ENCODE measurements at regions not wholly inside any gene's neighbourhood (a gene's known extent, or its start where the extent isn't known, plus 50 kb on each side); places are given as distances from the start of the nearest gene placed in this dataset.

DNA sequence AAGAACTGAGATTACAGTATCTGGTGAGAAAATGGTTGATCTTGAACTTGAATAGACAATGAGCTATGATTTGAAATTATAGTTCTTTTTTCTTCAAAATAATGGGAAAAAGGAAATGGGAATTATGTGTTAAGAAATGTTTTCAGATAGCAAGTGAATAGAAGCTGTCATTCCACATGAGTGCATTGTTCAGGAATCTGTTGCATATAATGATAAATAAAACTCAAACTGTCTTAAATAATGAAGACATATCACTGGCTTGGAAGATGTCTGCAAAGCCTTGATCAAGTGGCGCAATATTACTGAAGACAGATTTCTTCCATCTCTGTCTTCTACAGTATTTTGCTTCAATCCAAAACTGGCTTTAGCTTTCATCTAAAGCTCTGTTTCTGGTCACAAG is 479.3 kb upstream of the ZFP42 start:
- H3K4me3 ChIP-seq: no peak overlapping the region
- H3K36me3 ChIP-seq (ENCODE audit: control insufficient read depth in 4 of 4, insufficient read depth in 4 of 4, low read length in 4 of 4): no peaks in the 10 kb centered on the region
- H3K27ac ChIP-seq (ENCODE audit: low read depth in 1 of 2, low read length in 1 of 2): no peak overlapping the region
- TF ChIP-seq, protein P1, sequence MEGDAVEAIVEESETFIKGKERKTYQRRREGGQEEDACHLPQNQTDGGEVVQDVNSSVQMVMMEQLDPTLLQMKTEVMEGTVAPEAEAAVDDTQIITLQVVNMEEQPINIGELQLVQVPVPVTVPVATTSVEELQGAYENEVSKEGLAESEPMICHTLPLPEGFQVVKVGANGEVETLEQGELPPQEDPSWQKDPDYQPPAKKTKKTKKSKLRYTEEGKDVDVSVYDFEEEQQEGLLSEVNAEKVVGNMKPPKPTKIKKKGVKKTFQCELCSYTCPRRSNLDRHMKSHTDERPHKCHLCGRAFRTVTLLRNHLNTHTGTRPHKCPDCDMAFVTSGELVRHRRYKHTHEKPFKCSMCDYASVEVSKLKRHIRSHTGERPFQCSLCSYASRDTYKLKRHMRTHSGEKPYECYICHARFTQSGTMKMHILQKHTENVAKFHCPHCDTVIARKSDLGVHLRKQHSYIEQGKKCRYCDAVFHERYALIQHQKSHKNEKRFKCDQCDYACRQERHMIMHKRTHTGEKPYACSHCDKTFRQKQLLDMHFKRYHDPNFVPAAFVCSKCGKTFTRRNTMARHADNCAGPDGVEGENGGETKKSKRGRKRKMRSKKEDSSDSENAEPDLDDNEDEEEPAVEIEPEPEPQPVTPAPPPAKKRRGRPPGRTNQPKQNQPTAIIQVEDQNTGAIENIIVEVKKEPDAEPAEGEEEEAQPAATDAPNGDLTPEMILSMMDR (IDR thresholded peaks at IDR 0.05; ENCODE audit: control extremely low read depth, extremely low read depth): no peak
- H3K9ac ChIP-seq (ENCODE audit: insufficient read depth in 1 of 2, low read length in 2 of 2): no peak overlapping the region
- ATAC-seq (ENCODE audit: insufficient read depth, low FRiP score) (no peak), DNase-seq (no peak)
- H3K9me3 ChIP-seq (ENCODE audit: control insufficient read depth in 4 of 4, insufficient read depth in 3 of 4, low read length in 3 of 4): no peaks in the 10 kb centered on the region
- H3K27me3 ChIP-seq (ENCODE audit: control insufficient read depth in 3 of 3, insufficient read depth in 3 of 3, low read length in 2 of 3): no peaks in the 10 kb centered on the region
- 97 to 98% methylated on average over 1 of the region's 1 CpG for WGBS, 2 donors
- H3K4me1 ChIP-seq (ENCODE audit: control insufficient read depth in 5 of 5, insufficient read depth in 5 of 5, low read length in 5 of 5): no peaks in the 10 kb centered on the region

DNA sequence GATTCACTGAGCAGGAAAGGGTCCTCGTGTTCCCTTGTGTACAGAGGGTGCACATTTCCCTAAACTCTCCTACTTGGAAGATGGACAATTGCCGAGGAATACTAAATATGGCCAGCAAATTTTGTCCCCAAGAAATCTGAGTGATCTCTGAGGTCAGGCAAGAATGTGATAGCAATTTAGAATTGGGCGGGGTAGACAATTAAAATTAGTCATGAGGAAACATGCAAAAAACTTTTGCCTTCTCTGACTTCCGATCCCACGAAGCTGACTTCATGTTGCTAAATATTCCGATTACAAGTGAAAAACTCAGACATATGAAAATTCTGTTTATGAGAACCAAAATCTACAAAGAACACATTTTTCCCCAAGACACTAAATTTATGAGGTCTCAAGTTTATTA is 453.9 kb upstream of the ZFP42 start:
- no peak overlapping the region for H3K9ac ChIP-seq (ENCODE audit: insufficient read depth in 1 of 2, low read length in 2 of 2)
- TF ChIP-seq, protein P1 (IDR thresholded peaks at IDR 0.05; ENCODE audit: control extremely low read depth, extremely low read depth): no peak
- H3K4me1 ChIP-seq (ENCODE audit: control insufficient read depth in 5 of 5, insufficient read depth in 5 of 5, low read length in 5 of 5): no peaks in the 10 kb centered on the region
- H3K4me3 ChIP-seq: no peak overlapping the region
- no peaks in the 10 kb centered on the region for H3K36me3 ChIP-seq (ENCODE audit: control insufficient read depth in 4 of 4, insufficient read depth in 4 of 4, low read length in 4 of 4)
- no peak overlapping the region for H3K27ac ChIP-seq (ENCODE audit: low read depth in 1 of 2, low read length in 1 of 2)
- DNase-seq (no peak), ATAC-seq (ENCODE audit: insufficient read depth, low FRiP score) (no peak)
- WGBS, 2 donors: 85 to 89% methylated on average over 6 of the region's 6 CpGs
- no peaks in the 10 kb centered on the region for H3K27me3 ChIP-seq (ENCODE audit: control insufficient read depth in 3 of 3, insufficient read depth in 3 of 3, low read length in 2 of 3)
- H3K9me3 ChIP-seq (ENCODE audit: control insufficient read depth in 4 of 4, insufficient read depth in 3 of 4, low read length in 3 of 4): no peaks in the 10 kb centered on the region

DNA sequence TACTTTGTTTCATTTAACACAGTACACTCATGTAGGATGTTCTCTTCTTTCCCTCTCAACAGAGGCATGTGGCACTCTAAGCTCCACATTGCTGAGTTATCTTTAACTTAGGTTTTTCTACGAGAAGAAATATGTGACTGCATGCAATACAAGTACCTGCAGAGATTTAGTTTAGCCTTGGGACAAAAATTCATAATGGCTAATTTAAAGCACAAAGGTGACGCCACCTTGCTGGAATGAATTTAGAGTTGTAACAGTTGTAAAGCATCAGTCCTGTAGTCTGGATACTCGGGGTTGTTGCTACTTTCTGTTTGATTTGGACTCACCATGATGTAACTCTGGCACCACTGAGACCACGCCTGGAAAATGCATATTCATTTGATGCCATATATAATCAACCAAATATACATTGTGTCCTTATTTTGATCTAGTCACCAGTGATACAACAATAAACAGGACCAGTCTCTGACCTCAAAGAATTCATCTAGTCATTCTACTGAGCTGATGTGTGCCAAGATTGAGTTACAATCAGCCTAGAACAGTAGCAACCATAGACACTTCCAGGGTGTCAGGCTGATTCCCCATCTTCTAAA is 451.0 kb upstream of the ZFP42 start:
- Histone ChIP-seq H3K36me3 (ENCODE audit: control insufficient read depth in 4 of 4, insufficient read depth in 4 of 4, low read length in 4 of 4) (no peaks in the 10 kb centered on the region), H3K4me1 (ENCODE audit: control insufficient read depth in 5 of 5, insufficient read depth in 5 of 5, low read length in 5 of 5) (peaks cover 0 to 8% (median 0%) of the 10 kb centered on the region in 5 donors), H3K9me3 (ENCODE audit: control insufficient read depth in 4 of 4, insufficient read depth in 3 of 4, low read length in 3 of 4) (no peaks in the 10 kb centered on the region), H3K27me3 (ENCODE audit: control insufficient read depth in 3 of 3, insufficient read depth in 3 of 3, low read length in 2 of 3) (no peaks in the 10 kb centered on the region), H3K27ac (ENCODE audit: low read depth in 1 of 2, low read length in 1 of 2) (no peak overlapping the region), H3K9ac (ENCODE audit: insufficient read depth in 1 of 2, low read length in 2 of 2) (no peak overlapping the region), H3K4me3 (no peak overlapping the region)
- 70 to 84% methylated on average over 4 of the region's 4 CpGs for WGBS, 2 donors
- DNase-seq: no peak
- no peak for ATAC-seq (ENCODE audit: insufficient read depth, low FRiP score)
- TF ChIP-seq, protein P1 (IDR thresholded peaks at IDR 0.05; ENCODE audit: control extremely low read depth, extremely low read depth): no peak

DNA sequence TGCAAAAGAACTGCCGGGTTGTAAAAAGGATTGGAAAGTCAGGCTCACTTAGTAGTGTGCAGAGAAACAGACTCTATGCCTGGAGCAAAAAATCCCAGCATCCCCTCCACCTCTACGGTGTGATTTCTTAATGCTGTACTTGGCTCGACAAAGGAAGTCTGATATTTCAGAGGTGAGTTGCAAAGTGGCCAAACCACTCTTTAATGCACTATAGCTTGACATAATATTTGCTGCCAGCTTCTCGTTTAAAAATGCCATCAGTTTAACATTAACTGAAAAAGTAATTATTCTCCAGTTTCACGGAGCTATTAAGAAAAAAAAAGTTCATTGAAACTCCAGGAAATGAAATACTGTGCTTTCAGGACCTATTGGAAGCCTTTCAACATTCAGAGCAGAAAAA is 448.3 kb upstream of the ZFP42 start:
- no peaks in the 10 kb centered on the region for H3K9me3 ChIP-seq (ENCODE audit: control insufficient read depth in 4 of 4, insufficient read depth in 3 of 4, low read length in 3 of 4)
- no peak overlapping the region for H3K4me3 ChIP-seq
- ATAC-seq (ENCODE audit: insufficient read depth, low FRiP score) (no peak), DNase-seq (peak; percentile 35 to 87 (median 61))
- no peaks in the 10 kb centered on the region for H3K36me3 ChIP-seq (ENCODE audit: control insufficient read depth in 4 of 4, insufficient read depth in 4 of 4, low read length in 4 of 4)
- H3K27ac ChIP-seq (ENCODE audit: low read depth in 1 of 2, low read length in 1 of 2): no peak overlapping the region
- WGBS, 2 donors: 46 to 59% methylated on average over 5 of the region's 5 CpGs
- H3K4me1 ChIP-seq (ENCODE audit: control insufficient read depth in 5 of 5, insufficient read depth in 5 of 5, low read length in 5 of 5): peaks cover 0 to 8% (median 0%) of the 10 kb centered on the region in 5 donors
- no peak overlapping the region for H3K9ac ChIP-seq (ENCODE audit: insufficient read depth in 1 of 2, low read length in 2 of 2)
- H3K27me3 ChIP-seq (ENCODE audit: control insufficient read depth in 3 of 3, insufficient read depth in 3 of 3, low read length in 2 of 3): no peaks in the 10 kb centered on the region
- TF ChIP-seq, protein P1 (IDR thresholded peaks at IDR 0.05; ENCODE audit: control extremely low read depth, extremely low read depth): no peak
